ENCODE measurements at regions not wholly inside any gene's neighbourhood (a gene's known extent, or its start where the extent isn't known, plus 50 kb on each side); places are given as distances from the start of the nearest gene placed in this dataset.
A peak's percentile ranks its signal among the peaks of the same experiment; 100 is the strongest.

DNA sequence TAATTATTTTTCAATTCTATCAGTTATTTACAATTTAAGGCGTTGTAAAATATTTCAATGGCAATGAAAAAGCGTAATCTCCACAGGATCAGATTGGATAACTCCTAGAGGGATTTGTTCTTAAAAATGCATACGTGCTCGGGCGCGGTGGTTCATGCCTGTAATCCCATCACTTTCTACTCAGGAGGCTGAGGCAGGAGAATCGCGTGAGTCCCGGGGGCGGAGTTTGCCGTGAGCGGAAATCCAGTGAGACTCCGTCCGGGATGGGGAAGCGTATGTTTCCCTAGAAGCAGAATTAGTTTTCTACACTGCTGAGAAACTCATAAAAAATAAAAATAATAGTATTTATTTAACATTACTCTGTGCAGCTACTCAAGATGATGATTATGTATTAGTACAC, 917.8 kb upstream of the PCDH20 start:
- Histone ChIP-seq H3K9ac (ENCODE audit: low read length) (no peak overlapping the region), H3K4me2 (ENCODE audit: low read length) (no peak overlapping the region), H4K20me1 (ENCODE audit: insufficient read depth, low read length) (no peaks in the 10 kb centered on the region), H3K36me3 (replicated peaks; ENCODE audit: low read depth, low read length) (no peaks in the 10 kb centered on the region), H3K79me2 (ENCODE audit: low read length) (no peaks in the 10 kb centered on the region), H3K27me3 (ENCODE audit: low read depth, low read length) (no peaks in the 10 kb centered on the region), H3K4me1 (ENCODE audit: low read length) (peaks cover 9% of the 10 kb centered on the region), H3K27ac (ENCODE audit: low read length) (no peak overlapping the region), H3K9me3 (ENCODE audit: insufficient read depth, low read length) (no peaks in the 10 kb centered on the region), H3K4me3 (ENCODE audit: low read length) (no peak overlapping the region), H2AFZ (ENCODE audit: low read depth, low read length) (no peak overlapping the region)
- TF ChIP-seq, protein P1, sequence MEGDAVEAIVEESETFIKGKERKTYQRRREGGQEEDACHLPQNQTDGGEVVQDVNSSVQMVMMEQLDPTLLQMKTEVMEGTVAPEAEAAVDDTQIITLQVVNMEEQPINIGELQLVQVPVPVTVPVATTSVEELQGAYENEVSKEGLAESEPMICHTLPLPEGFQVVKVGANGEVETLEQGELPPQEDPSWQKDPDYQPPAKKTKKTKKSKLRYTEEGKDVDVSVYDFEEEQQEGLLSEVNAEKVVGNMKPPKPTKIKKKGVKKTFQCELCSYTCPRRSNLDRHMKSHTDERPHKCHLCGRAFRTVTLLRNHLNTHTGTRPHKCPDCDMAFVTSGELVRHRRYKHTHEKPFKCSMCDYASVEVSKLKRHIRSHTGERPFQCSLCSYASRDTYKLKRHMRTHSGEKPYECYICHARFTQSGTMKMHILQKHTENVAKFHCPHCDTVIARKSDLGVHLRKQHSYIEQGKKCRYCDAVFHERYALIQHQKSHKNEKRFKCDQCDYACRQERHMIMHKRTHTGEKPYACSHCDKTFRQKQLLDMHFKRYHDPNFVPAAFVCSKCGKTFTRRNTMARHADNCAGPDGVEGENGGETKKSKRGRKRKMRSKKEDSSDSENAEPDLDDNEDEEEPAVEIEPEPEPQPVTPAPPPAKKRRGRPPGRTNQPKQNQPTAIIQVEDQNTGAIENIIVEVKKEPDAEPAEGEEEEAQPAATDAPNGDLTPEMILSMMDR (IDR thresholded peaks at IDR 0.05; ENCODE audit: low read depth, low read length) = no peak
- TF ChIP-seq EZH2phosphoT487 (IDR thresholded peaks at IDR 0.05; ENCODE audit: low read depth) = no peak

DNA sequence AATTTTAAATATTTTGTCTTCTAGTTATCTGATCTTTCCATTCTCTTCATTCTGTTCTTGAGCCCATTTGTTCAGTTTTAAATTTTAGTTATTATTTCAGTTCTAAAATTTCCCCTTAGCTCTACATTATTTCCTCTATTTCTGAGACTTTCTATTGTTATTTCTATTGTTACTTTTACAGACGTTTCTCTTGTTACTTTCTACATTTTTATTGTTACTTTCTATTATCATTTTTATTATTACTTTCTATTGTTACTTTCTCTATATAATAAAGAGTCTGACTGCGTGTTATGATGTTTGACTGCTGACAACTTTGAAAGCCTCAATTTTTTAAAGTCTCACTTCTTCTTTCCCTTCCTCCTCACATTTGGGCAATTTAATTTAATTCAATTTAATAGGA, 915.7 kb upstream of the PCDH20 start:
- H3K36me3 ChIP-seq (replicated peaks; ENCODE audit: low read depth, low read length) = no peaks in the 10 kb centered on the region
- H3K79me2 ChIP-seq (ENCODE audit: low read length) = no peaks in the 10 kb centered on the region
- H3K27me3 ChIP-seq (ENCODE audit: low read depth, low read length) = no peaks in the 10 kb centered on the region
- peak overlapping the region; percentile 14 for H3K4me2 ChIP-seq (ENCODE audit: low read length)
- H3K4me3 ChIP-seq (ENCODE audit: low read length) = no peak overlapping the region
- H3K4me1 ChIP-seq (ENCODE audit: low read length) = peaks cover 9% of the 10 kb centered on the region
- H3K9me3 ChIP-seq (ENCODE audit: insufficient read depth, low read length) = no peaks in the 10 kb centered on the region
- no peak overlapping the region for H3K9ac ChIP-seq (ENCODE audit: low read length)
- H4K20me1 ChIP-seq (ENCODE audit: insufficient read depth, low read length) = no peaks in the 10 kb centered on the region
- H3K27ac ChIP-seq (ENCODE audit: low read length) = no peak overlapping the region
- H2AFZ ChIP-seq (ENCODE audit: low read depth, low read length) = no peak overlapping the region
- no peak for TF ChIP-seq EZH2phosphoT487 (IDR thresholded peaks at IDR 0.05; ENCODE audit: low read depth)
- TF ChIP-seq, protein P1 (IDR thresholded peaks at IDR 0.05; ENCODE audit: low read depth, low read length) = no peak

DNA sequence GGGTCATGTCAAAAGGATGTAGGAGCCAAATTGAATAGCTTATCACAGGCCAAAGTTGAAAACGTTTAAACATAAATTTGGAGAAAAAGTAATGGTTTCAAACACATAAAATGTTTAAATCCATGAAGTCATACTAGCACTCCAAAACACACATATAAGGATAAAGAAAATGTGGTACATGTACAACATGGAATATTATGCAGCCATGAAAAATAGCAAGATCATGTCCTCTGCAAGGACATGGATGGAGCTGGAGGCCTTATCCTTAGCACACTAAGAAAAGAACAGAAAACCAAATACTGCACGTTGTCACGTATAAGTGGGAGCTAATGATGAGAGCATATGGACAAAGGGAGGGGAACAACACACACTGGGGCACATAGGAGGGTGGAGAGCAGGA, 911.7 kb upstream of the PCDH20 start:
- H3K79me2 ChIP-seq (ENCODE audit: low read length) = no peaks in the 10 kb centered on the region
- TF ChIP-seq EZH2phosphoT487 (IDR thresholded peaks at IDR 0.05; ENCODE audit: low read depth) = no peak
- TF ChIP-seq, protein P1 (IDR thresholded peaks at IDR 0.05; ENCODE audit: low read depth, low read length) = no peak
- no peak overlapping the region for H2AFZ ChIP-seq (ENCODE audit: low read depth, low read length)
- H3K27me3 ChIP-seq (ENCODE audit: low read depth, low read length) = no peaks in the 10 kb centered on the region
- H3K4me2 ChIP-seq (ENCODE audit: low read length) = no peak overlapping the region
- no peak overlapping the region for H3K9ac ChIP-seq (ENCODE audit: low read length)
- no peaks in the 10 kb centered on the region for H3K36me3 ChIP-seq (replicated peaks; ENCODE audit: low read depth, low read length)
- H3K27ac ChIP-seq (ENCODE audit: low read length) = no peak overlapping the region
- no peaks in the 10 kb centered on the region for H3K9me3 ChIP-seq (ENCODE audit: insufficient read depth, low read length)
- peaks cover 9% of the 10 kb centered on the region for H3K4me1 ChIP-seq (ENCODE audit: low read length)
- no peak overlapping the region for H3K4me3 ChIP-seq (ENCODE audit: low read length)
- H4K20me1 ChIP-seq (ENCODE audit: insufficient read depth, low read length) = no peaks in the 10 kb centered on the region

DNA sequence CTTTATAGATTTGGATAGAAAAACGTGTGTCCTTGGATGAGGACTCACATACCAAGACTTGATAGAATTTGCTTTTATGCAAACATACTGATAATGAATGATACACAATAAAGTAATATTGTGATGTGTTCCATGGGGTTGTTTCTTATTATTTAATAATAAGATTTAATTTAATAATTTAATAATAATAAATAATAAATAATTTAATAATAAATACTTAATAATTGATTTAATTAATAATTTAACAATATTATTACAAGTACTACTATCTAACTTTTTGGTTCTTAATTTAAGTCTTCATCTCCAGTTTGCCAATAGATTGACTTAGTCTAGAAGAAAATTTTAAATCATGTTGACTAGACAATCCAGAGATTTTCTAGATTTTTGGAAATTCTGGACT, 909.2 kb upstream of the PCDH20 start:
- no peaks in the 10 kb centered on the region for H3K27me3 ChIP-seq (ENCODE audit: low read depth, low read length)
- no peaks in the 10 kb centered on the region for H4K20me1 ChIP-seq (ENCODE audit: insufficient read depth, low read length)
- no peaks in the 10 kb centered on the region for H3K36me3 ChIP-seq (replicated peaks; ENCODE audit: low read depth, low read length)
- H3K4me2 ChIP-seq (ENCODE audit: low read length) = no peak overlapping the region
- no peak overlapping the region for H2AFZ ChIP-seq (ENCODE audit: low read depth, low read length)
- H3K27ac ChIP-seq (ENCODE audit: low read length) = no peak overlapping the region
- no peak overlapping the region for H3K4me3 ChIP-seq (ENCODE audit: low read length)
- no peak overlapping the region for H3K9ac ChIP-seq (ENCODE audit: low read length)
- no peaks in the 10 kb centered on the region for H3K4me1 ChIP-seq (ENCODE audit: low read length)
- no peaks in the 10 kb centered on the region for H3K79me2 ChIP-seq (ENCODE audit: low read length)
- no peaks in the 10 kb centered on the region for H3K9me3 ChIP-seq (ENCODE audit: insufficient read depth, low read length)
- TF ChIP-seq, protein P1 (IDR thresholded peaks at IDR 0.05; ENCODE audit: low read depth, low read length) = no peak
- no peak for TF ChIP-seq EZH2phosphoT487 (IDR thresholded peaks at IDR 0.05; ENCODE audit: low read depth)
